Trophoblast cell (in vitro differentiated cells and primary cell): ENCODE measurements at regions not wholly inside any gene's neighbourhood (a gene's known extent, or its start where the extent isn't known, plus 50 kb on each side); places are given as distances from the start of the nearest gene placed in this dataset.
A peak's percentile ranks its signal among the peaks of the same experiment; 100 is the strongest.

Experiments used
- DNase-seq, 2 donors: peaks; one replicate each; pipeline ENCODE4 v3.0.0-alpha.2; 2016
- H2AFZ ChIP-seq: 2 replicates; pipeline ENCODE4 v1.6.1; 2013; ENCODE audit warnings: low read length, moderate library complexity, mild to moderate bottlenecking; ENCODE audit not compliant: insufficient read depth, poor library complexity
- H2AK5ac ChIP-seq: 2 replicates; pipeline ENCODE4 v1.6.1; 2013; ENCODE audit warnings: mild to moderate bottlenecking, low read length
- H2BK120ac ChIP-seq: 2 replicates; pipeline ENCODE4 v1.6.1; 2013; ENCODE audit warnings: low read length, mild to moderate bottlenecking, moderate library complexity; ENCODE audit not compliant: insufficient read depth, poor library complexity
- H2BK12ac ChIP-seq: 2 replicates; pipeline ENCODE4 v1.6.1; 2013; ENCODE audit warnings: mild to moderate bottlenecking, low read length, moderate library complexity
- H2BK5ac ChIP-seq: 2 replicates; pipeline ENCODE4 v1.6.1; 2013; ENCODE audit warnings: low read length, low read depth, moderate library complexity, mild to moderate bottlenecking; ENCODE audit not compliant: poor library complexity
- H3K14ac ChIP-seq: 2 replicates; pipeline ENCODE4 v1.6.1; 2013; ENCODE audit warnings: mild to moderate bottlenecking, low read length
- H3K18ac ChIP-seq: 2 replicates; pipeline ENCODE4 v1.6.1; 2013; ENCODE audit warnings: mild to moderate bottlenecking, low read length
- H3K23ac ChIP-seq: 2 replicates; pipeline ENCODE4 v1.6.1; 2013; ENCODE audit warnings: low read length
- H3K27ac ChIP-seq: 2 replicates; pipeline ENCODE4 v1.5.1; 2013; ENCODE audit warnings: low read depth, mild to moderate bottlenecking, inconsistent platforms, low read length, moderate library complexity
- H3K27me3 ChIP-seq: 2 replicates; pipeline ENCODE4 v1.6.1; 2013; ENCODE audit warnings: inconsistent platforms, mild to moderate bottlenecking, low read length, moderate library complexity; ENCODE audit not compliant: insufficient read depth
- H3K36me3 ChIP-seq, 2 experiments: 1 replicate in 1 of 2; 2 replicates in 1 of 2; pipeline ENCODE4 v1.6.1; 2013; ENCODE audit warnings: low read length in 2 of 2, mild to moderate bottlenecking in 2 of 2, moderate library complexity in 1 of 2; ENCODE audit not compliant: insufficient read depth in 2 of 2, control insufficient read depth in 1 of 2
- H3K4ac ChIP-seq: 2 replicates; pipeline ENCODE4 v1.6.1; 2013; ENCODE audit warnings: low read depth, mild to moderate bottlenecking, low read length, moderate library complexity
- H3K4me1 ChIP-seq, 2 experiments: 1 replicate in 1 of 2; 2 replicates in 1 of 2; pipeline ENCODE4 v1.6.1; 2013; ENCODE audit warnings: low read length in 2 of 2, mild to moderate bottlenecking in 2 of 2, moderate library complexity in 1 of 2; ENCODE audit not compliant: insufficient read depth in 2 of 2, control insufficient read depth in 1 of 2
- H3K4me2 ChIP-seq: 2 replicates; pipeline ENCODE4 v1.6.1; 2013; ENCODE audit warnings: inconsistent platforms, mild to moderate bottlenecking, low read length, moderate library complexity
- H3K4me3 ChIP-seq: 2 replicates; pipeline ENCODE4 v1.5.1; 2013; ENCODE audit warnings: mild to moderate bottlenecking, low read depth, low read length, inconsistent platforms
- H3K79me1 ChIP-seq: one replicate; pipeline ENCODE4 v1.6.1; 2013; ENCODE audit warnings: low read length
- H3K79me2 ChIP-seq: 2 replicates; pipeline ENCODE4 v1.6.1; 2013; ENCODE audit warnings: low read length, mild to moderate bottlenecking; ENCODE audit not compliant: control insufficient read depth, insufficient read depth, poor library complexity
- H3K9ac ChIP-seq: 2 replicates; pipeline ENCODE4 v1.6.1; 2013; ENCODE audit warnings: mild to moderate bottlenecking, low read length
- H3K9me3 ChIP-seq: 2 replicates; pipeline ENCODE4 v1.6.1; 2013; ENCODE audit warnings: low read depth, mild to moderate bottlenecking, control low read depth, inconsistent platforms, low read length; ENCODE audit not compliant: insufficient read depth
- H4K12ac ChIP-seq: 2 replicates; pipeline ENCODE4 v1.6.1; 2013; ENCODE audit warnings: low read depth, mild to moderate bottlenecking, low read length, moderate library complexity
- H4K8ac ChIP-seq: 2 replicates; pipeline ENCODE4 v1.6.1; 2013; ENCODE audit warnings: low read depth, mild to moderate bottlenecking, low read length, moderate library complexity
- H4K91ac ChIP-seq: one replicate; pipeline ENCODE4 v1.6.1; 2013; ENCODE audit warnings: low read depth, mild to moderate bottlenecking, low read length, moderate library complexity
- WGBS: extraction: QIAGEN DNeasy Blood & Tissue Kit; methylation state at CpG from one replicate; pipeline ENCODE4 v1.1.7; 2013; ENCODE audit warnings: missing lambda C conversion rate; ENCODE audit not compliant: insufficient read length, insufficient coverage; ENCODE audit errors: extremely low coverage; 5-methylcytosine and 5-hydroxymethylcytosine counted together

DNA sequence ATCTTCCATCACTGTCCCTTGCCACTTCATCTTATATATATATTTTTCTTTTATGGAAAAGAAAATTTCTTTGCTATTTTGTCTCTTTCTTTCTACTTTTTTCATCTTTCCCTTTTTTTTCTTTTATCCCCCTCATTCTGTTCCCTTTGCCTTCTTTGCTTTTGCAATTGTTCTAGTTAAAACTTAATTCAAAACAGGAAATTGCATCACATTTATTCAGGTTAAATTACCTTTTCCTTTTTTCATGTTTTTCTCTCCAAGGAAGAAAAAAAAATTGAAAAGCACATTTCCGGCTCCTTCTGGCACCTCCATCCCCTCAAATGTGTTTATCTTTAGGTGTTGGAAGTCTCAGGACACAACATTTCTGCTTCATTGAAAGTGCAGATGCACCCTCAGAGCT, 176.9 kb downstream of the FGF1 start:
- no peaks in the 10 kb centered on the region for H3K36me3 ChIP-seq
- DNase-seq: no peak
- H4K91ac ChIP-seq: no peak overlapping the region
- no peak overlapping the region for H3K4me3 ChIP-seq
- no peak overlapping the region for H3K23ac ChIP-seq
- no peak overlapping the region for H3K18ac ChIP-seq
- H3K4me2 ChIP-seq: no peak overlapping the region
- no peak overlapping the region for H3K9ac ChIP-seq
- no peaks in the 10 kb centered on the region for H3K27me3 ChIP-seq
- no peak overlapping the region for H2BK120ac ChIP-seq
- no peak overlapping the region for H4K8ac ChIP-seq
- H3K9me3 ChIP-seq: no peaks in the 10 kb centered on the region
- no CpG with 5 or more reads among the region's 1 CpG for WGBS
- no peak overlapping the region for H3K14ac ChIP-seq
- H2BK5ac ChIP-seq: no peak overlapping the region
- peaks cover 4 to 6% of the 10 kb centered on the region in 2 experiments for H3K4me1 ChIP-seq
- H3K27ac ChIP-seq: no peak overlapping the region
- no peaks in the 10 kb centered on the region for H3K79me2 ChIP-seq
- H2AFZ ChIP-seq: no peak overlapping the region
- H2BK12ac ChIP-seq: no peak overlapping the region
- H3K4ac ChIP-seq: no peak overlapping the region
- H3K79me1 ChIP-seq: peaks cover 3% of the 10 kb centered on the region
- no peak overlapping the region for H4K12ac ChIP-seq
- no peak overlapping the region for H2AK5ac ChIP-seq

DNA sequence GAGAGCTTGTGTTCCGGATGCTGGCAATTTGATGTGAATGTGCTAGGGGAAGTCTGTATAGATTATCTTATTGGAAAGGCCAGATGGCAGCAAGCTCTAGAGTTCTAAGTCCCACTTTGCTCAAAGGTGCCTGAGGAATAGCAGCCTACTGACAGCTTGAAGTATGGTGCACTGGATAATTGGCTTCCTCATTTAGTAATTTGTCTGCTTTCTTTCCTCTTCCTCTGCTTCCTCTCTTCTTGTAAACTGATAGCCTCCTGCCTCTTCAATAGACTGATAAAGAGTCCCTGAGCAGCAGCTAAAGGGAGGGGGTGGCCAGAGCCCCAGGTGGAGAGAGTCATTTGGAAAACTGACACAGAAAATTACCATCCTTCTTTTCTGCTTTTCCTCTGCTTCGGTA, 177.3 kb downstream of the FGF1 start:
- Histone ChIP-seq H4K91ac (no peak overlapping the region), H3K79me1 (peaks cover 3% of the 10 kb centered on the region)
- no CpG with 5 or more reads among the region's 2 CpGs for WGBS

DNA sequence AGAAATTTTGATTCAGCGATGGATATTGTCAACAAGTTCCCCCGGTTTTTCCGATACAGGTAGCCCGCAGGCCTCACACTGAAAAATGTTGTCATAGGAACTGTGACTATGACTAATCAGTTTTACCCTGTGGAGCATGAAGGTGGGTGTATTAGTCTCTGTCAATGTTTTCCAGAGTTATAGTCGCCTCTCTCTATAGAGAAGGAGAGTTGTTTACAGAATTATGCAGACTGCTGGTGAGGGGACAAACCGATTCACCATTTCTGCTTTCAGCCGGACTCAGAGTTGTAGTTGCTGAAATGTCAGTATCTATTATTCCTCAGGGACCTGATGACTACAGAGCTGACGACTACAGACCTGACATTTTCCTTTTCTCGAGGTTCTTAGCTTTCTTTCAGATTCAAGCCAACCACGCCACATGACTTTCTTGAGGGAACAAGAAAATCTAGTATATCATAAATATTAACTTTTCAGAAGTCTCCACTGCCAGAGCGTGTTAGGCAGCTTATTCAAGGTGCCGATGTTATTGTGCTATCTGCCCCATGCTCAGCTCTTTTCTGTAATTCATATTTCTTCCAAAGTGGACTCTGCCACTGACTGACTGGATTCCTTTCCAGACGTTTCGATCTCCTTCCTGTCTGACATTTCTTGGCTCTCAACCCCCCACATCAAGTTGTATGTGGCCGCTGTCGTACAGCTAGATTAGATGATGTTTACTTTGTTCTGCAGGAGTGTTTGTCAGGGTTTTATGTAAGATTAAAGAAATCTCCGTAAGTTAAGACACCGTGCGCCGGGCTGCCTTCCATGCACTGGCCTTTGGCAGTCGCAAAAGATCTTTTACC, 178.1 kb downstream of the FGF1 start:
- Histone ChIP-seq H3K4me2 (no peak overlapping the region), H3K27me3 (no peaks in the 10 kb centered on the region), H2AK5ac (no peak overlapping the region), H4K8ac (no peak overlapping the region), H3K18ac (no peak overlapping the region), H2BK120ac (no peak overlapping the region), H3K23ac (no peak overlapping the region), H3K4me3 (no peak overlapping the region), H2AFZ (no peak overlapping the region), H3K14ac (no peak overlapping the region), H4K91ac (no peak overlapping the region), H3K27ac (no peak overlapping the region), H3K79me1 (peaks cover 3% of the 10 kb centered on the region), H3K36me3 (no peaks in the 10 kb centered on the region), H4K12ac (no peak overlapping the region), H3K4me1 (peaks cover 4% of the 10 kb centered on the region in 2 experiments), H2BK5ac (no peak overlapping the region), H3K79me2 (no peaks in the 10 kb centered on the region), H2BK12ac (no peak overlapping the region), H3K9me3 (no peaks in the 10 kb centered on the region), H3K9ac (no peak overlapping the region), H3K4ac (no peak overlapping the region)
- WGBS: no CpG with 5 or more reads among the region's 21 CpGs
- DNase-seq: peak; percentile 68 to 91

More for the DNA sequence above, 177.3 kb downstream of the FGF1 start:
- Histone ChIP-seq H2AK5ac (no peak overlapping the region), H2BK5ac (no peak overlapping the region), H2BK12ac (no peak overlapping the region), H4K12ac (no peak overlapping the region), H3K4me1 (peaks cover 4 to 6% of the 10 kb centered on the region in 2 experiments), H3K79me2 (no peaks in the 10 kb centered on the region), H3K4me2 (no peak overlapping the region), H3K9ac (no peak overlapping the region), H2AFZ (no peak overlapping the region), H2BK120ac (no peak overlapping the region), H3K27ac (no peak overlapping the region), H3K23ac (no peak overlapping the region), H3K4me3 (no peak overlapping the region), H3K36me3 (no peaks in the 10 kb centered on the region), H3K18ac (no peak overlapping the region), H3K4ac (no peak overlapping the region), H3K9me3 (no peaks in the 10 kb centered on the region), H3K14ac (no peak overlapping the region), H4K8ac (no peak overlapping the region), H3K27me3 (no peaks in the 10 kb centered on the region)
- no peak for DNase-seq

DNA sequence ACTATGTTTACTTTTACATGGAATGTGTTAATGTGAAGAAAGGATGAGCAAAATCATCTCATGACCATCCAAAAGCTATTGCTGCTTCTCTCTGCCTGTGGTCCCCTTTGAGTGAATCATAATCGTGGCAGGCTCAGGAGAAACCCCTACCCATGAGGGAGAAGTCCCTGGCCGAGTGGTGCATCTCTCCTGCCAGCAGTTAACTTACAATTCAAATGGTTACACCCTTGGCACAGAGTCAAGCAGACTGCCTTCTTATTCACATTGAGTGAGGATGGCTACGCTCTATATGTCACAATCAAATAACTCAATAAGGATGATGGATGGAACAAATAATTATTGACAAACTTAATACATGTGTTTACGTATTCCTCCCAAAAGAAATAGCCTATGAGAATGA, 179.1 kb downstream of the FGF1 start:
- no CpG with 5 or more reads among the region's 4 CpGs for WGBS
- DNase-seq: no peak
- no peak overlapping the region for H3K4me2 ChIP-seq

More for the DNA sequence above, 179.1 kb downstream of the FGF1 start:
- H2BK120ac ChIP-seq: no peak overlapping the region
- no peak overlapping the region for H2AK5ac ChIP-seq
- H4K12ac ChIP-seq: no peak overlapping the region
- H3K36me3 ChIP-seq: no peaks in the 10 kb centered on the region
- no peak overlapping the region for H2BK5ac ChIP-seq
- H4K8ac ChIP-seq: no peak overlapping the region
- H3K4me3 ChIP-seq: no peak overlapping the region
- H3K79me2 ChIP-seq: no peaks in the 10 kb centered on the region
- H3K79me1 ChIP-seq: peaks cover 1% of the 10 kb centered on the region
- no peak overlapping the region for H3K4ac ChIP-seq
- H2BK12ac ChIP-seq: no peak overlapping the region
- H2AFZ ChIP-seq: no peak overlapping the region
- H3K18ac ChIP-seq: no peak overlapping the region
- H3K27ac ChIP-seq: no peak overlapping the region
- no peak overlapping the region for H4K91ac ChIP-seq
- H3K23ac ChIP-seq: no peak overlapping the region
- no peak overlapping the region for H3K9ac ChIP-seq
- no peaks in the 10 kb centered on the region for H3K9me3 ChIP-seq
- H3K4me1 ChIP-seq: no peaks in the 10 kb centered on the region
- no peaks in the 10 kb centered on the region for H3K27me3 ChIP-seq
- H3K14ac ChIP-seq: no peak overlapping the region
